Trophoblast cell (in vitro differentiated cells and primary cell): ENCODE measurements at regions not wholly inside any gene's neighbourhood (a gene's known extent, or its start where the extent isn't known, plus 50 kb on each side); places are given as distances from the start of the nearest gene placed in this dataset.

Source experiments
- DNase-seq, 2 donors: peaks; one replicate each; pipeline ENCODE4 v3.0.0-alpha.2; 2016
- H2AFZ ChIP-seq: 2 replicates; pipeline ENCODE4 v1.6.1; 2013; ENCODE audit warnings: low read length, moderate library complexity, mild to moderate bottlenecking; ENCODE audit not compliant: insufficient read depth, poor library complexity
- H2AK5ac ChIP-seq: 2 replicates; pipeline ENCODE4 v1.6.1; 2013; ENCODE audit warnings: mild to moderate bottlenecking, low read length
- H2BK120ac ChIP-seq: 2 replicates; pipeline ENCODE4 v1.6.1; 2013; ENCODE audit warnings: low read length, mild to moderate bottlenecking, moderate library complexity; ENCODE audit not compliant: insufficient read depth, poor library complexity
- H2BK12ac ChIP-seq: 2 replicates; pipeline ENCODE4 v1.6.1; 2013; ENCODE audit warnings: mild to moderate bottlenecking, low read length, moderate library complexity
- H2BK5ac ChIP-seq: 2 replicates; pipeline ENCODE4 v1.6.1; 2013; ENCODE audit warnings: low read length, low read depth, moderate library complexity, mild to moderate bottlenecking; ENCODE audit not compliant: poor library complexity
- H3K14ac ChIP-seq: 2 replicates; pipeline ENCODE4 v1.6.1; 2013; ENCODE audit warnings: mild to moderate bottlenecking, low read length
- H3K18ac ChIP-seq: 2 replicates; pipeline ENCODE4 v1.6.1; 2013; ENCODE audit warnings: mild to moderate bottlenecking, low read length
- H3K23ac ChIP-seq: 2 replicates; pipeline ENCODE4 v1.6.1; 2013; ENCODE audit warnings: low read length
- H3K27ac ChIP-seq: 2 replicates; pipeline ENCODE4 v1.5.1; 2013; ENCODE audit warnings: low read depth, mild to moderate bottlenecking, inconsistent platforms, low read length, moderate library complexity
- H3K27me3 ChIP-seq: 2 replicates; pipeline ENCODE4 v1.6.1; 2013; ENCODE audit warnings: inconsistent platforms, mild to moderate bottlenecking, low read length, moderate library complexity; ENCODE audit not compliant: insufficient read depth
- H3K36me3 ChIP-seq, 2 experiments: 1 replicate in 1 of 2; 2 replicates in 1 of 2; pipeline ENCODE4 v1.6.1; 2013; ENCODE audit warnings: low read length in 2 of 2, mild to moderate bottlenecking in 2 of 2, moderate library complexity in 1 of 2; ENCODE audit not compliant: insufficient read depth in 2 of 2, control insufficient read depth in 1 of 2
- H3K4ac ChIP-seq: 2 replicates; pipeline ENCODE4 v1.6.1; 2013; ENCODE audit warnings: low read depth, mild to moderate bottlenecking, low read length, moderate library complexity
- H3K4me1 ChIP-seq, 2 experiments: 1 replicate in 1 of 2; 2 replicates in 1 of 2; pipeline ENCODE4 v1.6.1; 2013; ENCODE audit warnings: low read length in 2 of 2, mild to moderate bottlenecking in 2 of 2, moderate library complexity in 1 of 2; ENCODE audit not compliant: insufficient read depth in 2 of 2, control insufficient read depth in 1 of 2
- H3K4me2 ChIP-seq: 2 replicates; pipeline ENCODE4 v1.6.1; 2013; ENCODE audit warnings: inconsistent platforms, mild to moderate bottlenecking, low read length, moderate library complexity
- H3K4me3 ChIP-seq: 2 replicates; pipeline ENCODE4 v1.5.1; 2013; ENCODE audit warnings: mild to moderate bottlenecking, low read depth, low read length, inconsistent platforms
- H3K79me1 ChIP-seq: one replicate; pipeline ENCODE4 v1.6.1; 2013; ENCODE audit warnings: low read length
- H3K79me2 ChIP-seq: 2 replicates; pipeline ENCODE4 v1.6.1; 2013; ENCODE audit warnings: low read length, mild to moderate bottlenecking; ENCODE audit not compliant: control insufficient read depth, insufficient read depth, poor library complexity
- H3K9ac ChIP-seq: 2 replicates; pipeline ENCODE4 v1.6.1; 2013; ENCODE audit warnings: mild to moderate bottlenecking, low read length
- H3K9me3 ChIP-seq: 2 replicates; pipeline ENCODE4 v1.6.1; 2013; ENCODE audit warnings: low read depth, mild to moderate bottlenecking, control low read depth, inconsistent platforms, low read length; ENCODE audit not compliant: insufficient read depth
- H4K12ac ChIP-seq: 2 replicates; pipeline ENCODE4 v1.6.1; 2013; ENCODE audit warnings: low read depth, mild to moderate bottlenecking, low read length, moderate library complexity
- H4K8ac ChIP-seq: 2 replicates; pipeline ENCODE4 v1.6.1; 2013; ENCODE audit warnings: low read depth, mild to moderate bottlenecking, low read length, moderate library complexity
- H4K91ac ChIP-seq: one replicate; pipeline ENCODE4 v1.6.1; 2013; ENCODE audit warnings: low read depth, mild to moderate bottlenecking, low read length, moderate library complexity
- WGBS: extraction: QIAGEN DNeasy Blood & Tissue Kit; methylation state at CpG from one replicate; pipeline ENCODE4 v1.1.7; 2013; ENCODE audit warnings: missing lambda C conversion rate; ENCODE audit not compliant: insufficient read length, insufficient coverage; ENCODE audit errors: extremely low coverage; 5-methylcytosine and 5-hydroxymethylcytosine counted together

DNA sequence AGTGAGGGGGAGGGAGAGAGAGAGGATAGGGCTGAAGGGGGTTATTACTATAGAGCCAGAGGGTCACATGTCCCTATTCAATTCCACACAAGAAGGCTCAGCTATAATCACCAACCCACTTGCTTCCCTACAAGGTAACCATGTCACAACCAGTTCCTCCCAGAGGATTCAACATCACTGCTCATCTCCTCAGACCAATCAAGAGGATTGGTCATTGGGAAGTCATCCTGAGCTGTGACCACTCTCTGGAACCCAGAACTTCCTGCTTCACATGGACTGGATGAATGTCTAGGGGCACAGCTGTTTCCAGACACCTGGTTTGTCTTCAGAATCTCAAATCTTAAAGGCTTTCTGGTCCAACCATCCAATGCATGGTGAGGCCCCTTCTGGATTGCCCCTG is 154.9 kb upstream of the SDK2 start:
- Histone ChIP-seq H2AK5ac (no peak overlapping the region), H2BK5ac (no peak overlapping the region), H3K36me3 (no peaks in the 10 kb centered on the region), H3K27ac (no peak overlapping the region), H4K12ac (no peak overlapping the region), H3K4me1 (no peaks in the 10 kb centered on the region), H3K14ac (no peak overlapping the region), H2BK120ac (no peak overlapping the region), H3K23ac (no peak overlapping the region), H3K9me3 (no peaks in the 10 kb centered on the region), H3K4ac (no peak overlapping the region), H3K18ac (no peak overlapping the region), H4K8ac (no peak overlapping the region), H2BK12ac (no peak overlapping the region), H3K79me1 (no peaks in the 10 kb centered on the region), H3K9ac (no peak overlapping the region), H3K79me2 (no peaks in the 10 kb centered on the region), H3K27me3 (no peaks in the 10 kb centered on the region), H4K91ac (no peak overlapping the region), H2AFZ (no peak overlapping the region), H3K4me3 (no peak overlapping the region), H3K4me2 (no peak overlapping the region)
- DNase-seq: no peak

DNA sequence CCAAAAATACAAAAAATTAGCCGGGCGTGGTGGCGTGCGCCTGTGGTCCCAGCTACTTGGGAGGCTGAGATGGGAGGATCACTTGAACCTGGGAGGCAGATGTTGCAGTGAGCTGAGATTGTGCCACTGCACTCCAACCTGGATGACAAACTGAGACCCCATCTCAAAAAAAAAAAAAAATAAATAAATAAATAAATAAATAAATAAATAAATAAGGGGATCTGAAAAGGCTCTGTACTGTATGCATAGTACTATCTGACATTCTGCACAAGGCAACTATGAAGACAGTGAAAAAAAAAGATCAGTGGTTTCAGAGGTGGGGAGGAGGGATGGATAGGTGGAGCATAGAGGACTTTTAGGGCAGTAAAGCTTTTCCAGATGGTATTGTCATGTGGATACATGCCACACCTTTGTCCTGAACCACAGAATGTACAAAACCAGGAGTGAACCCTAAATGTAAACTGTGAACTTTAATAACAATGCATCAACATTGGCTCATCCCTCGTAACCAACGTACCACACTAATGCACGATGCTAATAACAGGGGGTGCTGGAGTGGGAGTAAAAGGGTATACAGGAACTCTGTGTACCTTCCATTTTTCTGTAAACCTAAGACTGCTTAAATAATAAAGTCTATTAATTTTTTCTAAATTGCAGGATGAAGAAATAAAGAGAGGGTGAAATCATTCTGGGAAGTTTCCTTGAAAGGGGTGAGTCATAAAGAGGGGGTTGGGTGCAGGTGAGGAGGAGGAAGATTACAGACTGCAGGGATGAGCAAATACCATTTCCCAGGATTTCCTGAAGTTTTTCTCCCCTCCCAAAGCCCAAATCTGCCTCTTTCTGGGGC is 155.8 kb upstream of the SDK2 start:
- no peaks in the 10 kb centered on the region for H3K79me2 ChIP-seq
- no peaks in the 10 kb centered on the region for H3K27me3 ChIP-seq
- H2BK120ac ChIP-seq: no peak overlapping the region
- H3K9ac ChIP-seq: no peak overlapping the region
- H3K4ac ChIP-seq: no peak overlapping the region
- no peak overlapping the region for H2AK5ac ChIP-seq
- no peaks in the 10 kb centered on the region for H3K36me3 ChIP-seq
- H3K23ac ChIP-seq: no peak overlapping the region
- H3K14ac ChIP-seq: no peak overlapping the region
- H3K27ac ChIP-seq: no peak overlapping the region
- no CpG with 5 or more reads among the region's 7 CpGs for WGBS
- no peak overlapping the region for H3K18ac ChIP-seq
- H3K79me1 ChIP-seq: no peaks in the 10 kb centered on the region
- no peak overlapping the region for H3K4me3 ChIP-seq
- no peak overlapping the region for H4K12ac ChIP-seq
- no peak overlapping the region for H4K8ac ChIP-seq
- no peak overlapping the region for H2BK5ac ChIP-seq
- no peak overlapping the region for H2AFZ ChIP-seq
- no peaks in the 10 kb centered on the region for H3K4me1 ChIP-seq
- DNase-seq: no peak
- no peak overlapping the region for H4K91ac ChIP-seq
- no peaks in the 10 kb centered on the region for H3K9me3 ChIP-seq
- no peak overlapping the region for H2BK12ac ChIP-seq
- H3K4me2 ChIP-seq: no peak overlapping the region

DNA sequence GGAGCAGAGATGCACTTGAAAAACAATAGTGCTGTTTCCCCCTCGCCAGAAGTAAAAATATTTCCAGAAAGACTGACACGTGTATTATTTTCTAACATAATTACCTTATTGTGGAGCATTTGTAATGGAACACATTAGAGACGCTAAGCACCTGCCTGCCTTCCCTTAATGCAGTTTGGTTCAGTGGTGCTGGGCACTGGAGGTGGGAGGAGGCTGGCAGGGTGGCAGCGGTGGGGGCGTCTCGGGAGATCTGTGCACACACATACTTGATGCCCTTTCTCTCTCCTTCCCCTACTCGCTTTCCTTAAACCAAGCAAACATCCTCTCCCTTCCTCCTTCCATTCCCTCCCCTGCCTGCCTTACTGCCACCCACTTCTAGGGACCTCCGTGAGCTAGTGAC is 156.6 kb upstream of the SDK2 start:
- Histone ChIP-seq H3K4me1 (no peaks in the 10 kb centered on the region), H2AFZ (no peak overlapping the region), H3K9me3 (no peaks in the 10 kb centered on the region), H3K4me2 (no peak overlapping the region), H2BK12ac (no peak overlapping the region), H3K14ac (no peak overlapping the region), H3K4me3 (no peak overlapping the region), H3K36me3 (no peaks in the 10 kb centered on the region), H2BK5ac (no peak overlapping the region), H3K79me2 (no peaks in the 10 kb centered on the region), H4K91ac (no peak overlapping the region), H3K9ac (no peak overlapping the region), H2BK120ac (no peak overlapping the region), H2AK5ac (no peak overlapping the region), H3K4ac (no peak overlapping the region), H3K27ac (no peak overlapping the region), H4K8ac (no peak overlapping the region), H3K23ac (no peak overlapping the region), H3K27me3 (no peaks in the 10 kb centered on the region), H3K79me1 (no peaks in the 10 kb centered on the region), H3K18ac (no peak overlapping the region), H4K12ac (no peak overlapping the region)
- WGBS: no CpG with 5 or more reads among the region's 8 CpGs
- no peak for DNase-seq

DNA sequence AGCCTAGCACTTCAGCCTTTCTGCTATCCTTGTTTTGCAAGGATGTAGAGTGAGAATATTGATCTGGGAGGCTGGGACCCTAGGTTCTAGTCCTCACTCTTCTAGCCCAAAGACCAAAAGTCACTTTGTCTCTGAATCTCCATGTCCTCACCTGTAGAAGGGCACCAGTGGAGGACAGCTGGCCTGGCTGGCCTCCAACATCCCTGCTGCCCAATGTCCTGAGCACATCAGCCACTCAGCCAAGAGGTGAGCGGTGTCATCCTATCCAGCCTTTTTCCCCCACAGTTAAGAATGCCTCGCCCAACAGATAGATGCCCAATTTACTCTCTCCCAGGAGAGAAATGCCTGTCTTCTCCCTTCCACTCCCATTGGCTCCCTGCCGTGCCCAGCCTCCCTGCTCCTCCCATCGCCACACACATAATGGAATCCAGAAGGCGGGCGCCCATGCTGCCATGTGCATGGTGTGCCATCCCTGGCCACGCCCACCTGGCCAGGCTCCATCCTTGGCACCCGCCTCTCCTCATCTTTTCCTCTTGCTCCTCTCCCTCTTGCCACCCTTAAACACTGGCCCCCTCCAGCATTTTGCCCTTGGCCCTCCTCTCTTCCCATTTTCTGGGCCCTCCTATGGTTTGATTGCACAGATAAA is 157.3 kb upstream of the SDK2 start:
- H3K18ac ChIP-seq: no peak overlapping the region
- H3K79me1 ChIP-seq: no peaks in the 10 kb centered on the region
- H2BK120ac ChIP-seq: no peak overlapping the region
- no peak overlapping the region for H2BK5ac ChIP-seq
- no peaks in the 10 kb centered on the region for H3K4me1 ChIP-seq
- no peak for DNase-seq
- no peaks in the 10 kb centered on the region for H3K27me3 ChIP-seq
- H2AK5ac ChIP-seq: no peak overlapping the region
- H3K36me3 ChIP-seq: no peaks in the 10 kb centered on the region
- no CpG with 5 or more reads among the region's 8 CpGs for WGBS
- H2BK12ac ChIP-seq: no peak overlapping the region
- H3K9ac ChIP-seq: no peak overlapping the region
- H3K4me2 ChIP-seq: no peak overlapping the region
- H3K23ac ChIP-seq: no peak overlapping the region
- H3K14ac ChIP-seq: no peak overlapping the region
- H4K12ac ChIP-seq: no peak overlapping the region
- H3K9me3 ChIP-seq: no peaks in the 10 kb centered on the region
- no peak overlapping the region for H3K27ac ChIP-seq
- no peak overlapping the region for H4K91ac ChIP-seq
- no peak overlapping the region for H2AFZ ChIP-seq
- no peak overlapping the region for H3K4me3 ChIP-seq
- no peak overlapping the region for H4K8ac ChIP-seq
- no peaks in the 10 kb centered on the region for H3K79me2 ChIP-seq
- H3K4ac ChIP-seq: no peak overlapping the region
